ENCODE measurements at regions not wholly inside any gene's neighbourhood (a gene's known extent, or its start where the extent isn't known, plus 50 kb on each side); places are given as distances from the start of the nearest gene placed in this dataset.

GRCh38 chr5:158392753-158393152 lies 533.8 kb upstream of the CLINT1 start:
- no peak for DNase-seq
- Histone ChIP-seq H3K9me3 (ENCODE audit: control insufficient read depth, low read length) (no peaks in the 10 kb centered on the region), H3K27me3 (ENCODE audit: control insufficient read depth, insufficient read depth) (no peaks in the 10 kb centered on the region), H3K4me1 (ENCODE audit: control insufficient read depth, insufficient read depth, low read length) (no peaks in the 10 kb centered on the region), H3K4me3 (ENCODE audit: low read length) (no peak overlapping the region), H3K27ac (ENCODE audit: low read length) (no peak overlapping the region)
- 64% methylated on average over 2 of the region's 2 CpGs for WGBS
- intact Hi-C loops (cut with DNase I), result no loop called here
- no peak for ATAC-seq

DNA sequence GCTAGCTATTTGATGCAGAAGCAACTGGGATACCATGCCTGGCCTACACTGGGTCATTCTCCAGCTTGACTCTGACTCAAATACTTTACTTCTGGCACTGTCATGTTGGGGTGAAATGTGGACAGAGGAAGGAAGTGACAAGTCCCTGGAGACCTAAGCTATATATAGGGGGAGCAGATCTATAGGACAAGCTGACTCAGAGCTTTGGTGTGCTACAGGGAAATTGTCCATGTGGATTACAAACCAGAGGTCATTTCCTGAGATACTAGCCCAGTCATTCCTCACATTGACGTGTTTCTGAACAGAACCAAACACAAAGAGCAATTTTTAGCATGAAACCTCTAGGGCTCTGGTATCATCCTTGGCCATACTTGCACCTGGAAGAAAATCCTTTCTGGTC lies 531.6 kb upstream of the CLINT1 start:
- DNase-seq (no peak), ATAC-seq (peak in 1 of 2 donors; percentile 53)
- H3K4me3 ChIP-seq (ENCODE audit: low read length), result no peak overlapping the region
- no peak overlapping the region for H3K27ac ChIP-seq (ENCODE audit: low read length)
- H3K9me3 ChIP-seq (ENCODE audit: control insufficient read depth, low read length), result no peaks in the 10 kb centered on the region
- WGBS, result 30% methylated on average over 1 of the region's 1 CpG
- intact Hi-C loops (cut with DNase I), result no loop called here
- no peaks in the 10 kb centered on the region for H3K4me1 ChIP-seq (ENCODE audit: control insufficient read depth, insufficient read depth, low read length)
- H3K27me3 ChIP-seq (ENCODE audit: control insufficient read depth, insufficient read depth), result no peaks in the 10 kb centered on the region

DNA sequence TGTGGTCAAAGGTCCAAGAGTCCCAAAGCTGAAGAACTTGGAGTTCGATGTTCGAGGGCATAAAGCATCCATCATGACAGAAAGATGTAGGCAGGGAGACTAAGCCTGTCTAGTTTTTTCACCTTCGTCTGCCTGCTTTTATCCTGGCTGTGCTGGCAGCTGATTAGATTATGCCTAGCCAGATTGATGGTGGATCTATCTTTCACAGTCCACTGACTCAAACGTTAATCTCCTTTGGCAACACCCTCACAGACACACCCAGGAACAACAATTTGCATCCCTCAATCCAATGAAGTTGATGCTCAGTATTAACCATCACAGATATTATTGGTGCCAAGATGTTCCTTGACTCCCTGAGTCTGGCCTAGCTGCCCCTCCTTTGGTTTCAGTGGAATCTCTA lies 530.8 kb upstream of the CLINT1 start:
- no peak overlapping the region for H3K27ac ChIP-seq (ENCODE audit: low read length)
- ATAC-seq, result no peak
- H3K9me3 ChIP-seq (ENCODE audit: control insufficient read depth, low read length), result no peaks in the 10 kb centered on the region
- no peaks in the 10 kb centered on the region for H3K4me1 ChIP-seq (ENCODE audit: control insufficient read depth, insufficient read depth, low read length)
- no peaks in the 10 kb centered on the region for H3K27me3 ChIP-seq (ENCODE audit: control insufficient read depth, insufficient read depth)
- DNase-seq, result no peak
- H3K4me3 ChIP-seq (ENCODE audit: low read length), result no peak overlapping the region
- 73% methylated on average over 4 of the region's 4 CpGs for WGBS
- intact Hi-C loops (cut with DNase I), result no loop called here

GRCh38 chr5:158388021-158388420 lies 529.1 kb upstream of the CLINT1 start:
- H3K27me3 ChIP-seq (ENCODE audit: control insufficient read depth, insufficient read depth), result no peaks in the 10 kb centered on the region
- intact Hi-C loops (cut with DNase I), result no loop called here
- ATAC-seq, result no peak

DNA sequence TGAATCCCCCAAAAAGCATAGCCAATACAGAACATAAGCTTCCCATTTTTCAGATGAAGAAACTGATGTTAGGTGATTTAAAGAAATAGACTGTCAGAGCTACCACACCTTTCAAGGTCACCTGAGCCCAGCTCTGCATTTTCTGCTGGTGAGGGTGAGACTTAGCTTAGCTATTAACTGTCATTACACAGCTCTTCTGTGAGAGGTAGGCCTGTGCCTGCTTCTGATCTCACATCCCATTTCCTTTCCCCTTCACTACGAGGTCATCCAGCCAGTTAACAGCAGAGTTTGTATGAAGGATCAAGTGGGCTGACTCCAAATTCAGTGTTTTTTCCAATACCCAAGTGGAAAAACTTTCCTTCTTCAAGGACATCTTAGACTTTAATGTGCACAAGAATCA lies 528.6 kb upstream of the CLINT1 start:
- WGBS, result 36% methylated on average over 1 of the region's 1 CpG
- no peaks in the 10 kb centered on the region for H3K27me3 ChIP-seq (ENCODE audit: control insufficient read depth, insufficient read depth)
- H3K4me3 ChIP-seq (ENCODE audit: low read length), result no peak overlapping the region
- ATAC-seq, result no peak
- intact Hi-C loops (cut with DNase I), result no loop called here
- no peak overlapping the region for H3K27ac ChIP-seq (ENCODE audit: low read length)
- DNase-seq, result no peak
- H3K4me1 ChIP-seq (ENCODE audit: control insufficient read depth, insufficient read depth, low read length), result no peaks in the 10 kb centered on the region
- H3K9me3 ChIP-seq (ENCODE audit: control insufficient read depth, low read length), result no peaks in the 10 kb centered on the region

More at GRCh38 chr5:158388021-158388420, 529.1 kb upstream of the CLINT1 start:
- DNase-seq, result no peak
- 89% methylated on average over 9 of the region's 9 CpGs for WGBS
- Histone ChIP-seq H3K9me3 (ENCODE audit: control insufficient read depth, low read length) (no peaks in the 10 kb centered on the region), H3K4me3 (ENCODE audit: low read length) (no peak overlapping the region), H3K4me1 (ENCODE audit: control insufficient read depth, insufficient read depth, low read length) (no peaks in the 10 kb centered on the region), H3K27ac (ENCODE audit: low read length) (no peak overlapping the region)

GRCh38 chr5:158385982-158386381 lies 527.0 kb upstream of the CLINT1 start:
- Histone ChIP-seq H3K27me3 (ENCODE audit: control insufficient read depth, insufficient read depth) (no peaks in the 10 kb centered on the region), H3K27ac (ENCODE audit: low read length) (no peak overlapping the region), H3K4me3 (ENCODE audit: low read length) (no peak overlapping the region), H3K9me3 (ENCODE audit: control insufficient read depth, low read length) (no peaks in the 10 kb centered on the region), H3K4me1 (ENCODE audit: control insufficient read depth, insufficient read depth, low read length) (no peaks in the 10 kb centered on the region)
- DNase-seq, result no peak
- ATAC-seq, result no peak
- 97% methylated on average over 3 of the region's 3 CpGs for WGBS
- intact Hi-C loops (cut with DNase I), result no loop called here

- ATAC-seq (peak in 1 of 2 donors; percentile 54), DNase-seq (no peak)
- no peaks in the 10 kb centered on the region for H3K9me3 ChIP-seq (ENCODE audit: control insufficient read depth, low read length)
- H3K27ac ChIP-seq (ENCODE audit: low read length), result no peak overlapping the region
- WGBS, result 59% methylated on average over 1 of the region's 1 CpG
- H3K4me1 ChIP-seq (ENCODE audit: control insufficient read depth, insufficient read depth, low read length), result no peaks in the 10 kb centered on the region
- intact Hi-C loops (cut with DNase I), result no loop called here
- no peaks in the 10 kb centered on the region for H3K27me3 ChIP-seq (ENCODE audit: control insufficient read depth, insufficient read depth)
- H3K4me3 ChIP-seq (ENCODE audit: low read length), result no peak overlapping the region
Observed at GRCh38 chr5:158384535-158385481, 525.9 kb upstream of the CLINT1 start.

DNA sequence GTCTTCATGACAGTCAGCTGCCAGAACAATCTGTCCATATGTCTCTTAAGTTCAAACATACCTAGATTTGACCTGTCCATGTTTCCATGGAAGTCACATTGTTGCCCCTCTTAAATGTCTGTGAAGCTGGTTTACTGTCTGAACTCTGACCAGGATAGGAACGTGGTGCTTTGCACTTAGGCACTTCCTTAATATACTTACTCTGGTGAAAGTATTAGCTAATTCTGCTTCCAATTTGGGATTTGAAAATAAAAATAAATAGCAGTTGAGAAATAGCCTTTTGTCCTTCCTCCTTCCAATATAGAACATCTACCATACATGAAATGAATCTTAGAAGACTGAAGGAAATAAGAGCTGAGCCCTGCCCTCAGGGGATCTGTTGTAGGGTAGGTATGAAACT lies 524.5 kb upstream of the CLINT1 start:
- H3K27ac ChIP-seq (ENCODE audit: low read length), result no peak overlapping the region
- no peak overlapping the region for H3K4me3 ChIP-seq (ENCODE audit: low read length)
- WGBS, result 54% methylated on average over 1 of the region's 1 CpG
- H3K27me3 ChIP-seq (ENCODE audit: control insufficient read depth, insufficient read depth), result no peaks in the 10 kb centered on the region
- H3K9me3 ChIP-seq (ENCODE audit: control insufficient read depth, low read length), result no peaks in the 10 kb centered on the region
- intact Hi-C loops (cut with DNase I), result no loop called here
- no peak for ATAC-seq
- no peak for DNase-seq
- no peaks in the 10 kb centered on the region for H3K4me1 ChIP-seq (ENCODE audit: control insufficient read depth, insufficient read depth, low read length)

DNA sequence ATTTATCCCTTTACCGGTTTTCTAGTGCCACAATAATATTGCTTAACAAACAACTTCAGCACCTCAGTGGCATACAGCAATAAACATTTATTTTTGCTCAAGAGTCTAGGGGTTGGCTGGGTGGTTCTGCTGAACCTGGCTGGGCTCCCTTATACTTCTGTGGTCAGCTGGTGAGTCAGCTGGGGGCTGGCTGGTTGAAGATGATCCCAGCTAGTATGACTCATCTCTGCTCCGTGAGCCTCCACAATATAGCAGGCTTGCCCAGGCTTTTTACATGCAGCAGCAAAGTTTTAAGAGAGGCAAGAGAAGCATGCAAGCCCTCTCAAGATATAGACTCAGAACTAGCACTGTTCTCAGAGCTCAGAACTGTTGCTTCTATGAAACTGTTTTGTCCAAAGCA lies 523.5 kb upstream of the CLINT1 start:
- whole genome bisulfite sequencing, result 38% methylated on average over 2 of the region's 2 CpGs
- peak; percentile 72 to 82 (median 78) for DNase-seq

GRCh38 chr5:158381614-158382160 lies 522.7 kb upstream of the CLINT1 start:
- ATAC-seq (peak in 1 of 2 donors; percentile 32), DNase-seq (no peak)
- no peaks in the 10 kb centered on the region for H3K27me3 ChIP-seq (ENCODE audit: control insufficient read depth, insufficient read depth)
- intact Hi-C loops (cut with DNase I), result no loop called here
- no peaks in the 10 kb centered on the region for H3K4me1 ChIP-seq (ENCODE audit: control insufficient read depth, insufficient read depth, low read length)
- H3K9me3 ChIP-seq (ENCODE audit: control insufficient read depth, low read length), result no peaks in the 10 kb centered on the region
- WGBS, result 77% methylated on average over 4 of the region's 4 CpGs
- H3K27ac ChIP-seq (ENCODE audit: low read length), result no peak overlapping the region
- H3K4me3 ChIP-seq (ENCODE audit: low read length), result no peak overlapping the region

More for the DNA sequence above, 523.5 kb upstream of the CLINT1 start:
- Histone ChIP-seq H3K27me3 (ENCODE audit: control insufficient read depth, insufficient read depth) (no peaks in the 10 kb centered on the region), H3K9me3 (ENCODE audit: control insufficient read depth, low read length) (no peaks in the 10 kb centered on the region), H3K27ac (ENCODE audit: low read length) (no peak overlapping the region), H3K4me3 (ENCODE audit: low read length) (no peak overlapping the region), H3K4me1 (ENCODE audit: control insufficient read depth, insufficient read depth, low read length) (no peaks in the 10 kb centered on the region)
- ATAC-seq, result peak; percentile 92 to 97
- intact Hi-C loops (cut with DNase I), result no loop called here

DNA sequence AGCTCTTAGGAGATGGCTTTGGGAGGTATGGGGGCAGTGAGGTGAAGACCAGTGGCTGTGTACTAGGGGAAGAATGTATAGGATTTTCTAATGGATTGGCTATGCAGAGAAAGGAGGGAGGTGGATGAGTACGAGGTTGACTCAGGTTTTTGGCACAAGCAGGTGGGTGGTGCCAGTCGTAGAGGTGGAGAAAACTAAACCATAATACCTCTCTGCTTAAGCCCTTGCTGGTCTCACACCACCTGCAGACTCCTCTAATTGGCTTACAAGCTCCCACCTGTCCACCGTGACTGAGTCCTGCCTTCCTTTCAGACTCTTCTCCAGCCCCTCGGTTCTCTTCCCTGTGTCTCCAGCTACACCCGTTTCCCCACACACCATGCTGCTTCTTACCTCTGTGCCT lies 521.7 kb upstream of the CLINT1 start:
- intact Hi-C loops (cut with DNase I), result no loop called here
- no peak overlapping the region for H3K27ac ChIP-seq (ENCODE audit: low read length)
- DNase-seq, result no peak
- no peak for ATAC-seq
- no peaks in the 10 kb centered on the region for H3K27me3 ChIP-seq (ENCODE audit: control insufficient read depth, insufficient read depth)
- no peak overlapping the region for H3K4me3 ChIP-seq (ENCODE audit: low read length)
- no peaks in the 10 kb centered on the region for H3K9me3 ChIP-seq (ENCODE audit: control insufficient read depth, low read length)
- 74% methylated on average over 5 of the region's 5 CpGs for WGBS
- no peaks in the 10 kb centered on the region for H3K4me1 ChIP-seq (ENCODE audit: control insufficient read depth, insufficient read depth, low read length)
